ENCODE measurements at regions not wholly inside any gene's neighbourhood (a gene's known extent, or its start where the extent isn't known, plus 50 kb on each side); places are given as distances from the start of the nearest gene placed in this dataset.

DNA sequence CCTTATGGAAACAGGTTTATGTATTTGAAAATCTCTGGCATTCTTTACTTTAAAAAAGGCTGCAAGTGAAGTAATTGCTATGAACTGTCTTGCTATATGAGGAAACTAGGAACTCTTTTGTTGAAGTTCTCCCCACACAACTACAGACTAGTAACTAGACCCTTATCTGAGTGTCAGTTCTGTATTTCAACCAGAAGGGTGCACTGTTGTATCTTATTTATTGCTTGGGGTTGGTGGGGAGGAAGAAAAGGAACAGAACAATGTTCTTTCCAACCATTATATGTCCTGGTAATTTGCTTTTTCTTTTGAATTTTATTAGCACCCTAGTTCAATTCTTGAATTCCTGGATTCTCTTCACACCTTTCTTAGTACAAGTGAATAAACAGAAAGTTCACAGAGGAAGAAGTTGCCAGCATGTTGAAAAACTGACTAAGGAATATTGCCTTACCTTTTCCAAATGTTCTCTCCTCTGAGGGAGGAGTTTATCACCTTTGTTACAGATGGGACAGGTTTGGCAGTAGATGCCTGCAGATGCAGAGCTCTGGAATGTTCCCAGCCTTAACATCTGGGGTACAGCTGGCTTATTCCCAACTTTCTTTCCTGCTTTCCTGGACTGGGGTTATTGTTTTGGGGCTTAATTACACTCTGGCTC is 162.4 kb upstream of the CFAP20DC start:
- Histone ChIP-seq H3K9me3 (ENCODE audit: control insufficient read depth, low read length) (no peaks in the 10 kb centered on the region), H3K4me3 (ENCODE audit: low read length) (no peak overlapping the region), H3K36me3 (ENCODE audit: control insufficient read depth, insufficient read depth, low read length) (no peaks in the 10 kb centered on the region), H3K4me1 (ENCODE audit: control insufficient read depth, insufficient read depth, low read length) (no peaks in the 10 kb centered on the region), H3K9ac (ENCODE audit: extremely low read depth, low read length, poor library complexity, severe bottlenecking) (no peak overlapping the region), H3K27ac (ENCODE audit: low read depth, low read length) (no peak overlapping the region), H3K27me3 (ENCODE audit: control insufficient read depth, insufficient read depth, low read length, poor library complexity, severe bottlenecking) (no peaks in the 10 kb centered on the region)
- DNase-seq = no peak
- Mint-ChIP-seq H3K9me3 (no peaks in the 10 kb centered on the region), H3K36me3 (ENCODE audit: low read depth) (no peaks in the 10 kb centered on the region), H3K27me3 (ENCODE audit: insufficient read depth) (peaks cover 5% of the 10 kb centered on the region), H3K4me3 (no peak overlapping the region), H3K4me1 (peaks cover 2% of the 10 kb centered on the region), H3K27ac (no peak overlapping the region)
- TF ChIP-seq, protein P1, sequence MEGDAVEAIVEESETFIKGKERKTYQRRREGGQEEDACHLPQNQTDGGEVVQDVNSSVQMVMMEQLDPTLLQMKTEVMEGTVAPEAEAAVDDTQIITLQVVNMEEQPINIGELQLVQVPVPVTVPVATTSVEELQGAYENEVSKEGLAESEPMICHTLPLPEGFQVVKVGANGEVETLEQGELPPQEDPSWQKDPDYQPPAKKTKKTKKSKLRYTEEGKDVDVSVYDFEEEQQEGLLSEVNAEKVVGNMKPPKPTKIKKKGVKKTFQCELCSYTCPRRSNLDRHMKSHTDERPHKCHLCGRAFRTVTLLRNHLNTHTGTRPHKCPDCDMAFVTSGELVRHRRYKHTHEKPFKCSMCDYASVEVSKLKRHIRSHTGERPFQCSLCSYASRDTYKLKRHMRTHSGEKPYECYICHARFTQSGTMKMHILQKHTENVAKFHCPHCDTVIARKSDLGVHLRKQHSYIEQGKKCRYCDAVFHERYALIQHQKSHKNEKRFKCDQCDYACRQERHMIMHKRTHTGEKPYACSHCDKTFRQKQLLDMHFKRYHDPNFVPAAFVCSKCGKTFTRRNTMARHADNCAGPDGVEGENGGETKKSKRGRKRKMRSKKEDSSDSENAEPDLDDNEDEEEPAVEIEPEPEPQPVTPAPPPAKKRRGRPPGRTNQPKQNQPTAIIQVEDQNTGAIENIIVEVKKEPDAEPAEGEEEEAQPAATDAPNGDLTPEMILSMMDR (conservative IDR thresholded peaks at IDR 0.05) = peak; percentile 87

DNA sequence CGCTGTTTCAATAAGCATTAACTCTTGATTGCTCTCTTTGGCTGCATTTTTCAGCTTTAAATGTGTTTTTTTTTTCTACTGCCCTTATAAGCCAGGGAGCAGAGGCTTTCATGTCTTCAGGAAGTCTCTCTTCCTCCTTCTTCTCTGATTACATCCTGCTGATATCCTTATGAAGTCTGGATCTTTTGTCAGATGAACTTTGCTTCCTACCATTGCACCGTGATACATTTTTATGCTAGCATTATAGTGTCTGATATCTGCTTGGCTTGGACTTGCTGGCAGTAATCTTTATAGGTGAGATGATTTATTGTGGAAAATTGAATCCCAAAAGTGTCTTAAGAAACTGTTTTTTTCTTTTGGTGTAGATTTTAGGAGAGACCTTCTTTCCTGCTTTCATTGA is 160.4 kb upstream of the CFAP20DC start:
- Mint-ChIP-seq H3K36me3 (ENCODE audit: low read depth) (no peaks in the 10 kb centered on the region), H3K4me3 (no peak overlapping the region), H3K4me1 (peaks cover 2% of the 10 kb centered on the region), H3K27me3 (ENCODE audit: insufficient read depth) (peaks cover 5% of the 10 kb centered on the region), H3K27ac (no peak overlapping the region), H3K9me3 (no peaks in the 10 kb centered on the region)
- Histone ChIP-seq H3K4me3 (ENCODE audit: low read length) (no peak overlapping the region), H3K27ac (ENCODE audit: low read depth, low read length) (no peak overlapping the region), H3K27me3 (ENCODE audit: control insufficient read depth, insufficient read depth, low read length, poor library complexity, severe bottlenecking) (no peaks in the 10 kb centered on the region), H3K9me3 (ENCODE audit: control insufficient read depth, low read length) (no peaks in the 10 kb centered on the region), H3K9ac (ENCODE audit: extremely low read depth, low read length, poor library complexity, severe bottlenecking) (no peak overlapping the region), H3K4me1 (ENCODE audit: control insufficient read depth, insufficient read depth, low read length) (no peaks in the 10 kb centered on the region), H3K36me3 (ENCODE audit: control insufficient read depth, insufficient read depth, low read length) (no peaks in the 10 kb centered on the region)
- TF ChIP-seq, protein P1 (conservative IDR thresholded peaks at IDR 0.05) = no peak
- DNase-seq = no peak
- WGBS, 2 experiments (ENCODE audit: insufficient coverage in 1 of 2, insufficient read length in 1 of 2) = 77 to 94% methylated on average over 1 to 2 of the region's 2 CpGs

DNA sequence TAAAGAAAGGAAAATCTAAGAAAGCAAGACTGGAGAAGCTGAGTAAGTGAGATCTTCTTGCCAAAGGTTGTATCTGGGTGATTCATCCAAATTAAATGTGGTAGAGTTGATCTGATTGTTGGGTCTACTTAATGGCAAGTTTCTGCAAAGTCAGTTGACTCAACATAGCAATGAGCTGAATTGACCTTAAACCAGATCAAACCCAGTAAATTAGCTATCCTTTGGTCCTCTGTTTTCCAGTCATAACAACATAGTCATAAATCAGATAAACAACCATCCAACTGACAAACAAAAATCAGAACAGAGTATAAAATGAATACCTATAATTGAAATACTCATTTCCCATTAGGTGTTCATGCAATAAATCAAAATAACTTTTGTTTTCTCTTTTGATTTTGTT is 142.6 kb upstream of the CFAP20DC start:
- Histone ChIP-seq H3K27ac (ENCODE audit: low read depth, low read length) (no peak overlapping the region), H3K27me3 (ENCODE audit: control insufficient read depth, insufficient read depth, low read length, poor library complexity, severe bottlenecking) (no peaks in the 10 kb centered on the region), H3K4me1 (ENCODE audit: control insufficient read depth, insufficient read depth, low read length) (peaks cover 13% of the 10 kb centered on the region), H3K9me3 (ENCODE audit: control insufficient read depth, low read length) (no peaks in the 10 kb centered on the region), H3K9ac (ENCODE audit: extremely low read depth, low read length, poor library complexity, severe bottlenecking) (no peak overlapping the region), H3K36me3 (ENCODE audit: control insufficient read depth, insufficient read depth, low read length) (no peaks in the 10 kb centered on the region), H3K4me3 (ENCODE audit: low read length) (no peak overlapping the region)
- no peak for DNase-seq
- Mint-ChIP-seq H3K9me3 (peaks cover 2% of the 10 kb centered on the region), H3K27me3 (ENCODE audit: insufficient read depth) (no peaks in the 10 kb centered on the region), H3K4me1 (peaks cover 24% of the 10 kb centered on the region), H3K4me3 (no peak overlapping the region), H3K27ac (no peak overlapping the region), H3K36me3 (ENCODE audit: low read depth) (no peaks in the 10 kb centered on the region)
- TF ChIP-seq, protein P1 (conservative IDR thresholded peaks at IDR 0.05) = no peak

All from endodermal cell (in vitro differentiated cells).